HG03139 (cell line): ENCODE measurements at regions not wholly inside any gene's neighbourhood (a gene's known extent, or its start where the extent isn't known, plus 50 kb on each side); places are given as distances from the start of the nearest gene placed in this dataset.

Experiments used
- ATAC-seq: cut with Tn5 transposase; IDR thresholded peaks from one replicate; pipeline ENCODE4 v1.9.1; 2021; ENCODE audit not compliant: unreplicated experiment

DNA sequence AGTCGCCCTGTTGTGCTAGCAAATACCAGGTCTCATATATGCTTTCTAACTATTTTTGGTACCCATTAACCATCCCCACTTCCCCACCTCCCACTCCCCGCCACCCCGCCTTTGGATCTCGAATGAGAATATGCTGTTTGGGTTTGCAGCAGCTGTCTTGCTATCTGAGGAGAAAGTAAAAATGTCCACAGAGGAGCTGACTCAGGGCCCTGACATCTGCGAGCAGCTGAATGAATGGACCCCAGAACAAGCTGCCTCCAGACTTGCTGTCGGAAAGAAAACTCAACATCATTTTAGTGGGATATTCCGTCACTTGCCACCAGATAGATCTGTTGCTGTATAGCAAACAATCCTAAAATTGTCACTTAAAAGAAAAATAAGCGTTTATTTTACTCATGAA lies 103.7 kb downstream of the LINC00237 start:
- no peak for ATAC-seq

DNA sequence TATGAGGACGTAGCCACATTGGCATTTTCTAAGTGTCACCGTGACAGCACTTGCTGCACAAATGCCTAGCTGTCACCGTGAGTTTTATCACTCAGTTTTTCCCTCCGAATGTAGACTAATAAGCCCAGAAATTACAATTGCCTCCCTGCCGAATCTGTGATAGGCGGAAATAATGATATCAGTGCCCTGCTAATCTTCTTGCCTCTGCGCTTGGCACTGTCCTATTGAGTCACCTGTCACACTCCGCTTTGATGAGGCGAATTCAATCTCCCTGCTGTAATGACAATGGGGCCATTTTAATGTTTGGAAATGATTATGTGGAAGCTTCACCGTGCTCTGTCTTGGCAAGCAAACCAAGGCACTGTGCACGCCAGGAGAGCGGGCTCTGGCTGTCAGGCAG lies 112.8 kb downstream of the LINC00237 start:
- no peak for ATAC-seq

DNA sequence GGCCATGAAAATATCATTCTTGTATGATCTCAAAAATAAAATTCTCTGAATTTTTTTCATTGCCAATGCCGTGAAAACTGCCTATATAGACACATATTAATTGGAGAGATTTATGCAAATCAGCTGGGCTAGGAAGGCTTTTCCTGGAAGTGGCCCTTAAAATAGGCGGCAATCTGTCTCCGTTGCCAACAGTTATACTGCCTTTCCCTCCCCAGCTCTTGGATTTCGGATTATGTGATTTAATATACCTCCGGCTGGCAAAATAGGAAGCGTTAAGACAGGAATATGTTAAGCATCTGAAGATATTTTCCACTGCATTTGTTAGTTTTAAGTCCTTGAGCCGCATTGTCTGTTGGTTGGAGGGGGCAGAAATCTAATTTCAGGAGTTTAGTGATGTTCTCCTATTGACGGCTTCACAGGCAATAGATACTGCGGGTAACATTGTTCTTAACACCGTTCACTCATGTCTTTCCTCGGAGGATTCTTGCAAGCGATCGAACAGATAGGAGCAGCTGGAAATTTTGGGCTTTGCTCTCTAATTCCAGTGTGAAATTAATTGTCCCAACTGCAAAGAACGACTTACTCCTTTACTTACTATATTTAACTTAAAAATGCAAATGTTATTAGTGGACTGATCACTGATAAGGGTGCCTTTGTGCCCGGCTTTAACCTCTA lies 113.3 kb downstream of the LINC00237 start:
- no peak for ATAC-seq

DNA sequence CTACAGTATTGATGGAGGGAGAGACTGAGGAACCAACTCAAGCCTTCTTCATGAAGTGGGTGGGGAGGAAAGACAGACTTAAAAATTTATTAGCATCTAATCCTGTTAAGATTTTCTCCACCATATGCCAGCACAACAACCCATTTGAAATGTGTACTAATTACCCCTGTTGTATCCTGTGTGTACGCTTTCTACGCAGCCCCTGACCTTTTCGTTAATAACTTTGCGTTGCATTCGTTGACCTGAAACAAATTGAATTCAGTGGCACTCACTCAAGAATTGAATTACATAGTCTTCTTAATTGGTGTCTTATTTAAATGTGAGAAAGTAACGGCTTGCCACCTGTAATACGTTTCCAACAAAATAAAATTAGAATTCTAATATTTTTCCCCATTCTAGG lies 113.9 kb downstream of the LINC00237 start:
- no peak for ATAC-seq

- ATAC-seq: no peak
Measured at GRCh38 chr20:20989081-20989480, 117.1 kb downstream of the LINC00237 start.

DNA sequence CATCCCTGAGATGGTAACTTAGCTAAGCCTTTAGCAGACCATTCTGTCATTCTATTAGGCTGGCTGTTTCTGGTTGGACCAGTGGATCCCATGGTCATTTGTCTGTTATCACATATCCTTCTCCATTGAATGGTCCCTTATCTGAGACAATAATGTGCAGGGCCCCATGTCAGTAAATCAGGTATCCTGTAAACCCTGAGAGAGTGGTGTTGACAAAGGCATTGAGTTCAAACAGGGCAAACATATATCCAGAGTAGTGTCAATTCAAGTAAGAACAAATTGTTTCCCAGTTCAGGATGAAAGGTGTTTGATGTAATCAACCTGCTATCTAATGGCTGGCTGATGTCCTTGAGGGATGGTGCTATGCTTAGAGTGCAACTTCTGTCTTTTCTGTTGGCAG lies 126.2 kb downstream of the LINC00237 start:
- ATAC-seq: no peak

DNA sequence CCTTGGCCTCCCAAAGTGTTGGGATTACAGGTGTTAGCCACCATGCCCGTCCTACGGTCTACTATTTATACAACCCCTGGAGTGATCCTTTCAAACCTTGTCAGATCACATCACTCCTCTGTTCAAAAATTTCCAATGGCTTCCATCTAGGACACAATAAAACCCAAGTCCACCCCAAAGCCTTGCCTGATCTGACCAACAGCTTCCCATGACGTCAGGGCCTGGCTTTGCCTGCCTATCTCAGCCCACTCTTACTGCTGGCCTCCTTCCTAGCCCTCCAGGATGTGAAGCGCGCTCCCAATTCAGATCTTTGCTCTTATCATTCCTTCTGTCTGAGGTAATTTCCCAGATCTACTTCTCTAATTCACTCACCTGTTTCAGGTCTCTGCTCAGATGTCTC lies 128.4 kb downstream of the LINC00237 start:
- no peak for ATAC-seq

- no peak for ATAC-seq
Measured at GRCh38 chr20:20972490-20972889, 133.7 kb downstream of the LINC00237 start.

DNA sequence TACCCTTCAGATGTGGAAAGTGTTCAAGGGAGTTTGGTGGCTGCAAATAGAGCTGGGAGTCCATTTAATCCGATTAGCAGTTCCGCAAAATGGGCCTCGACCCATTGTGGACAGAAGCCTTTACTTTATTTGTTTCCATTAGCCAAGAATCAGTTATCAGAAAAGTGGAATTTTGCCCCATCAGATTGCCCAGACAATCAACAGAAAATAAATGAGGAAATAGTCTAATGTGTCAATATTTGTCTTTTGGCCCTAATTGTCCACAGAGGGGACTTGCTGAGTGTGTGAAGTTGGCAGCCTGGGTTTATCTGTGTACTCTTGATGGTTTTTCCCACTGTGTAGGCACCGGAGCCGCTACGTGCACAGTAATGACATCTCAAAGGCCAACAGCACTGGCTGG lies 134.3 kb downstream of the LINC00237 start:
- no peak for ATAC-seq

DNA sequence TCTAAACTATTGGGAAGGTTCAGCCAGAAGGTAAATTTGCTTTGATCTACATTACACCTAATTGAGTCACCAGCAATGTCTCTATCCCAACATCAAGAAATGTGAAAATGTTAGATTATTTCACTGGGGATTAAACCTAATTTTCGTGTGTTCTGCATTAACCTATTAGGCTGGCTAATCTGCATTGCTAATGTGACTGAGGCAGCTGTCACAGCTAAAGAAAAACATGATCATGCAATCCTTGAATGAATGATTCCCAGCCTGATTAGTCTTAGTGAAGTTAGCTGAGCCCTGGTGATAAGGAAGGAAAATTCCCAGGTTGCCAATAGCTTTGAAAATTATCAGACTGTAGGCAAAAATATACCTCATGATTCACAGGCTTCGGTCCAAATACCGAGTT lies 135.3 kb downstream of the LINC00237 start:
- ATAC-seq: no peak

DNA sequence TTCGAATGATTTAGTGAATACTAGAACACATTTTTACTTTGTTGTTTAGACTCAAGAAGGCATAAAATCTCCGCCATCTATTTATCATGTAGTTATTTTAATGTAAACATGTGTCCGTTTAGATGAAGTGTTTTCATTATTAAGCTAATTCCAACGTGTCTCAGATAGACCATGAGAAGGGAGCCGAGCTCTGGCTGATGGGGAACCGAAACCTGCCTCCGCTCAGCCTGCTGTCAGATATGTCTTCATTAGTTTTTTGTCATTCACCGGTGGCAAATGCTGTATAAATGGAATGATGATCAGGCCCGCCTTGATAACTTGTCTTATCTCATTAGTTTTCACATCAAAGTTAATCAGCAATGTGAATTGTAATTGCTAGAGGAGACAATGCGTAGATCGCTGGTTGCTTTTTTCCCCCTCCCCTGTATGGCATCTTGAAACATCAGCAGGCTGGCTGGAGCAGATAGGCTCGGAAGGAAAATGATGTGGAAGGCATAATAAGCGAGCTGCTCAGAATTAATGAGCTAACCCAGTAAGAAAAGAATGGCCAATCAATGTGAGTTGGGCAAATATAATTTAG lies 136.4 kb downstream of the LINC00237 start:
- no peak for ATAC-seq

- ATAC-seq: no peak
Measured at GRCh38 chr20:20967564-20968184, 138.5 kb downstream of the LINC00237 start.

DNA sequence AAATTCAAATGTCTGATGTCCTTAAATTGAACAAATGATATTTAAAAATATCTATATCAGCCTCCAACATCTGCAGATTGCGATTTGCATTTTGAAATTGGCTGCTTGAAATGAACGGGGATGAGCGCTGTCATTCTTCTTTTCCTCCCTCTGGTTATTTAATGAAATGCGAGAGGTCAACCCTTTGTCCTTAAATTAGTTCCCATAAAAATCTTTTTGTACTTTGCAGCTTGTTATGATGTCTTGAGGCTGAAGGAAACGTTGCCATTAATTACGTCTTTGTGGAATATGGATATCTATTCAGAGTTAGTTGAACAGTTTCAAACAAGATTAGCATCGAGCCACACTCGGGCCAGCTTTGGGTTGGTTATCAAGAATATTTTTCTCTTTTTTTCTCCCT lies 140.0 kb downstream of the LINC00237 start:
- ATAC-seq: no peak

- ATAC-seq: no peak
Measured at GRCh38 chr20:20959031-20959755, 147.0 kb downstream of the LINC00237 start.

DNA sequence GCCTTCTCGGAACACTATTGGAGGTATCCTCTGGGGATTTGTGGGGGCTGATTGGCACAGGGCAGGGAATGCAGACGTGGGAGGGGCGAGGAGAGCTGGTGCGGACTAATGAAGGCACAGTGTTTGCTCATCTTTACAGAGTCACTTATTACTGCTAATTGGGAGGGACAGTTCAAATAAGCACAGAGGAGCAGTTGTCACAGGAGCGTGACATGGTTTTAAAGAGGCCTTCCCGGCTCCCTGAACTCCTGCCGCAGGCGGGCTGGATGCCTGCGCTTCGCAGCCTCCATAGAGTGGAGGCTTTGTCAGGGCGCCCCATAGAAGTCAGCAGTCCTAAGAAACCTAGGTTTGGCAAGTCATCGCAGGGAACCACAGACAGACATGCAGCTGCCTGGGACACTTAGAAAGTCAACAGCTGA lies 149.6 kb downstream of the LINC00237 start:
- no peak for ATAC-seq

GRCh38 chr20:20955892-20956291 lies 150.3 kb downstream of the LINC00237 start:
- ATAC-seq: no peak

- no peak for ATAC-seq
Measured at GRCh38 chr20:20953738-20954618, 152.2 kb downstream of the LINC00237 start.

DNA sequence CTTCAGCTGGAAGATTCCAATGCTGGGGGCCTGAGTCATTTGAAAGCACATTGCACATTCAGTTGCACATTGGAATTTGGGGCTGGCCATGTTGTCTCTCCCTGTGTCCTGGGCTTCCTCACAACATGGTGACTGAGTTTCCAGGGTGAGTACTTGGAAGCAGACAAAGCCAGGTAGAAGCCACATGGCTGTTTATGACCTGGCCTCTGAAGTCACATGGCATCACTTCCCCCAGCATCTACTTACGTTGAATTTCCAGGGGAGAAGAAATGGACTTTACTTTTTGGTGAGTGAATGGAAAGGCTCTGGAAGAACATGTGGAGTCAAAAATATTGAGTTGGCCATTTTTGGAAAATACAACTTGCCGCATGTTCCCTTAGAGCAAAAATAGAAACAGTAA lies 155.5 kb downstream of the LINC00237 start:
- ATAC-seq: no peak

- ATAC-seq: no peak
Measured at GRCh38 chr20:20946122-20946759, 159.9 kb downstream of the LINC00237 start.

DNA sequence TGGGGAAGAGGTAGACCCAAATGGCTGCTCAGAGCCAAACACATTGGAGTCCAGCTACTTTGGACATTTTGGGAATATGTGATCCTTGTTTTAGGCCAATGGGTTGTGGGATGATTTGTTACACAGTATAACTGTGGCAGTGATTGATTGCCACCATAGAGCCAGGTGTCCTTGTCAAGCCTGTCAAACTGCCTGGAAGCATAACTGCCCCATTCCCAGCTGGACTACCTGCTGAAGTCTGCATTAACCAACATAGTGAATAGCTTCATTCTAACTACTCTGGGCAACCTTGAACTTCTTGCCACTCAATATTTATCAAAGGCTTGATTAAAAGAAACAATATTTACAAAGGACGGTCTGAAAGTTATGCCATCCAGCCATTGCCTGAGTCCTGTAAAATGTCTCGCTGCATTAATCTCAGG lies 164.7 kb downstream of the LINC00237 start:
- ATAC-seq: no peak
